GM12891 (cell line): ENCODE measurements at regions not wholly inside any gene's neighbourhood (a gene's known extent, or its start where the extent isn't known, plus 50 kb on each side); places are given as distances from the start of the nearest gene placed in this dataset.

Experiments
- POLR2A ChIP-seq: IDR thresholded peaks from 2 replicates; pipeline ENCODE4 v1.6.1; 2011; ENCODE audit warnings: low read depth, low read length, control low read depth
- POLR2AphosphoS5 ChIP-seq: IDR thresholded peaks from 2 replicates; pipeline ENCODE4 v1.6.1; 2011; ENCODE audit warnings: low read depth, low read length, control low read depth
- POU2F2 ChIP-seq: IDR thresholded peaks from 2 replicates; pipeline ENCODE4 v1.6.1; 2011; ENCODE audit warnings: low read depth, mild to moderate bottlenecking, control low read depth, low read length, moderate library complexity
- SPI1 ChIP-seq: IDR thresholded peaks from 2 replicates; pipeline ENCODE4 v1.6.1; 2011; ENCODE audit warnings: low read depth, low read length, control low read depth
- TAF1 ChIP-seq: IDR thresholded peaks from 2 replicates; pipeline ENCODE4 v1.6.1; 2011; ENCODE audit warnings: low read depth, low read length, control low read depth

DNA sequence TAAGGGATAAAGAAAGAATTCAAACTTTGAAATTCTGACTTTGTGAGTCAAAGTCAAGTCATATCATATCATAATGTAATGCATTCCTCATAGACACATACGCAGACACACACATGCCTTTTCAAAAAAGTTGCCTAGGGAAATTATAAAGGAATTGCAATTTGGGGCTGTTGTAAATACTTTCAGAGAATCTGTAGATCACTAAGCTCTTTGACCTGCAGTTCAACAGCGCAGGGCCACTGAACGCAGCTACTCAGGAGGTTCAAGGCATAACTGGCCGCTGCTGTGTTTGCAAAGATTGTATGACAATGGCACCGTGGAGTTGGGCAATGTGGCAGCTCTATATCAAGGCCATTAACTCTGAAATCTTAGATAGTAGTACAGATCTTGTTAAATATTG lies 188.4 kb upstream of the THRB start:
- no peak for TF ChIP-seq POLR2A
- no peak for TF ChIP-seq POLR2AphosphoS5
- no peak for TF ChIP-seq TAF1
- no peak for TF ChIP-seq POU2F2
- TF ChIP-seq SPI1, result no peak
